ENCODE measurements at regions not wholly inside any gene's neighbourhood (a gene's known extent, or its start where the extent isn't known, plus 50 kb on each side); places are given as distances from the start of the nearest gene placed in this dataset.

GRCh38 chr6:87803791-87804190 is 101.8 kb upstream of the AKIRIN2 start:
- DNase-seq (ENCODE audit: extremely low spot score, unreplicated experiment) = no peak
- H3K4me3 Mint-ChIP-seq (ENCODE audit: unreplicated experiment) = no peak overlapping the region
- no peaks in the 10 kb centered on the region for H3K36me3 Mint-ChIP-seq (ENCODE audit: unreplicated experiment)
- H3K27me3 Mint-ChIP-seq (ENCODE audit: unreplicated experiment) = peaks cover 54% of the 10 kb centered on the region
- TF ChIP-seq CTCF (IDR thresholded peaks at IDR 0.05) = no peak
- H3K9me3 Mint-ChIP-seq (ENCODE audit: unreplicated experiment) = no peaks in the 10 kb centered on the region
- H3K4me1 Mint-ChIP-seq (ENCODE audit: unreplicated experiment) = no peaks in the 10 kb centered on the region
- H3K27ac Mint-ChIP-seq (ENCODE audit: unreplicated experiment) = no peak overlapping the region

- Mint-ChIP-seq H3K4me1 (ENCODE audit: unreplicated experiment) (peaks cover 10% of the 10 kb centered on the region), H3K9me3 (ENCODE audit: unreplicated experiment) (no peaks in the 10 kb centered on the region), H3K4me3 (ENCODE audit: unreplicated experiment) (no peak overlapping the region), H3K27me3 (ENCODE audit: unreplicated experiment) (peaks cover 34% of the 10 kb centered on the region), H3K27ac (ENCODE audit: unreplicated experiment) (no peak overlapping the region), H3K36me3 (ENCODE audit: unreplicated experiment) (no peaks in the 10 kb centered on the region)
- no peak for TF ChIP-seq CTCF (IDR thresholded peaks at IDR 0.05)
- no peak for DNase-seq (ENCODE audit: extremely low spot score, unreplicated experiment)
These were observed 97.6 kb upstream of the AKIRIN2 start for GRCh38 chr6:87799651-87800050.

- TF ChIP-seq CTCF (IDR thresholded peaks at IDR 0.05) = no peak
- Mint-ChIP-seq H3K4me3 (ENCODE audit: unreplicated experiment) (no peak overlapping the region), H3K27ac (ENCODE audit: unreplicated experiment) (no peak overlapping the region), H3K9me3 (ENCODE audit: unreplicated experiment) (no peaks in the 10 kb centered on the region), H3K4me1 (ENCODE audit: unreplicated experiment) (peaks cover 10% of the 10 kb centered on the region), H3K27me3 (ENCODE audit: unreplicated experiment) (peaks cover 31% of the 10 kb centered on the region), H3K36me3 (ENCODE audit: unreplicated experiment) (no peaks in the 10 kb centered on the region)
- DNase-seq (ENCODE audit: extremely low spot score, unreplicated experiment) = no peak
These were observed 96.6 kb upstream of the AKIRIN2 start for GRCh38 chr6:87798393-87799278.

- Mint-ChIP-seq H3K9me3 (ENCODE audit: unreplicated experiment) (no peaks in the 10 kb centered on the region), H3K4me3 (ENCODE audit: unreplicated experiment) (no peak overlapping the region), H3K4me1 (ENCODE audit: unreplicated experiment) (peaks cover 17% of the 10 kb centered on the region), H3K36me3 (ENCODE audit: unreplicated experiment) (no peaks in the 10 kb centered on the region), H3K27me3 (ENCODE audit: unreplicated experiment) (peaks cover 23% of the 10 kb centered on the region), H3K27ac (ENCODE audit: unreplicated experiment) (no peak overlapping the region)
- no peak for DNase-seq (ENCODE audit: extremely low spot score, unreplicated experiment)
- TF ChIP-seq CTCF (IDR thresholded peaks at IDR 0.05) = no peak
These were observed 93.2 kb upstream of the AKIRIN2 start for GRCh38 chr6:87794922-87795885.

- H3K36me3 Mint-ChIP-seq (ENCODE audit: unreplicated experiment) = no peaks in the 10 kb centered on the region
- H3K27ac Mint-ChIP-seq (ENCODE audit: unreplicated experiment) = no peak overlapping the region
- TF ChIP-seq CTCF (IDR thresholded peaks at IDR 0.05) = no peak
- peaks cover 27% of the 10 kb centered on the region for H3K27me3 Mint-ChIP-seq (ENCODE audit: unreplicated experiment)
- no peaks in the 10 kb centered on the region for H3K9me3 Mint-ChIP-seq (ENCODE audit: unreplicated experiment)
- H3K4me1 Mint-ChIP-seq (ENCODE audit: unreplicated experiment) = peaks cover 27% of the 10 kb centered on the region
- H3K4me3 Mint-ChIP-seq (ENCODE audit: unreplicated experiment) = no peak overlapping the region
- DNase-seq (ENCODE audit: extremely low spot score, unreplicated experiment) = no peak
These were observed 91.3 kb upstream of the AKIRIN2 start for GRCh38 chr6:87793315-87793714.
